Subcutaneous abdominal adipose tissue (tissue), 5 donors: ENCODE measurements at regions not wholly inside any gene's neighbourhood (a gene's known extent, or its start where the extent isn't known, plus 50 kb on each side); places are given as distances from the start of the nearest gene placed in this dataset.

Experiments used
- H3K27ac ChIP-seq: one replicate; pipeline ENCODE4 v1.7.0; 2013; ENCODE audit warnings: low read depth, mild to moderate bottlenecking, inconsistent platforms, low read length, moderate library complexity
- H3K27me3 ChIP-seq, 5 donors: one replicate each; pipeline ENCODE4 v1.7.0; 2013; ENCODE audit warnings: low read length in 5 of 5, inconsistent platforms in 1 of 5; ENCODE audit not compliant: control insufficient read depth in 5 of 5, insufficient read depth in 4 of 5
- H3K36me3 ChIP-seq, 5 donors: one replicate each; pipeline ENCODE4 v1.7.0; 2013; ENCODE audit warnings: low read length in 5 of 5; ENCODE audit not compliant: control insufficient read depth in 5 of 5, insufficient read depth in 5 of 5
- H3K4me1 ChIP-seq, 5 donors: one replicate each; pipeline ENCODE4 v1.7.0; 2013; ENCODE audit warnings: low read length in 5 of 5, mild to moderate bottlenecking in 3 of 5, moderate library complexity in 1 of 5; ENCODE audit not compliant: control insufficient read depth in 5 of 5, insufficient read depth in 5 of 5
- H3K4me3 ChIP-seq, 5 donors: one replicate each; pipeline ENCODE4 v1.7.0; 2013; ENCODE audit warnings: low read length in 5 of 5, low read depth in 1 of 5
- H3K9ac ChIP-seq, 5 donors: one replicate each; pipeline ENCODE4 v1.7.0; 2013; ENCODE audit warnings: low read length in 5 of 5, mild to moderate bottlenecking in 4 of 5, moderate library complexity in 3 of 5
- H3K9me3 ChIP-seq, 5 donors: one replicate each; pipeline ENCODE4 v1.7.0; 2013; ENCODE audit warnings: low read length in 5 of 5; ENCODE audit not compliant: control insufficient read depth in 5 of 5
- donor health status: healthy.
- donor health status: healthy.
- donor health status: healthy.
- donor health status: healthy.
- donor health status: healthy.

GRCh38 chr14:26765301-26765700, 167.5 kb upstream of the NOVA1 start:
- peak overlapping the region; percentile 81 for H3K27ac ChIP-seq
- H3K9ac ChIP-seq = no peak overlapping the region
- H3K4me3 ChIP-seq = no peak overlapping the region
- no peaks in the 10 kb centered on the region for H3K36me3 ChIP-seq
- no peaks in the 10 kb centered on the region for H3K9me3 ChIP-seq
- H3K27me3 ChIP-seq = no peaks in the 10 kb centered on the region
- H3K4me1 ChIP-seq = peaks cover 0 to 18% (median 0%) of the 10 kb centered on the region in 5 donors

DNA sequence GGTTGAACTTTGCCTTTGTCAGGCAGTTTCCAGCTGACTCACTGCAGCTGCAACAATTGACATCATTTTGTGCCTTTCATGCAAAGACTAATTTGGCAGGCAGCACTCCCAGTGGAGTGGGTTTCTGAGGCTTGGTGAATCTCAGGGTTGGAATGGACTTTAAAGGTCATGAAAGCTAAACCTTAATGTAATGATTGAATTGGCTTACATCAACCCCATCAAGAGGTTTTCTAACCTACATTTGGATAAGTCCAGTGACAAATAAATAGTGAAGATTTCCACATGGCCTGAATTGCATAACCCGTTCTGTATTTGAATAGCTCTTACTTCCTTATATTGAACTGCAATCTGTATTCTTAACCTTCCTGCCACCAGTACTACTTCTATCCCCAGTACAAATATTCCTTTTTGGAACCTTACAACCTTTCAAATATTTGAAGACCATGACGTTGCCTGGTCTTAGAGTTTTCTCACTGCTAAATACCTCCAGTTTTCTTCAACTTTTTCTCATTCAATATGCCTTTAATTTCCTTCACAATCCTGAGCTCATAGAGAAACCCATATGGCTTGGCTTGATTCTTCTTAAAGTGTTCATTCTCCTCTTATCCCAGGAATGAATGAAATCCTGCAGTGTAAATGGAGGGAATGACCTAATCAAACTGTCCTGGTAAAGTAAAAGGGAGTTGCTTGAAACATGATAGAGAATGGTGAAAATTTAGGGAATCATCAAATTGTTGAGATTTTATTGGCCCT, 168.1 kb upstream of the NOVA1 start:
- no peaks in the 10 kb centered on the region for H3K27me3 ChIP-seq
- H3K27ac ChIP-seq = peak overlapping the region; percentile 87
- no peaks in the 10 kb centered on the region for H3K36me3 ChIP-seq
- H3K4me1 ChIP-seq = peaks cover 0 to 18% (median 0%) of the 10 kb centered on the region in 5 donors
- H3K9ac ChIP-seq = no peak overlapping the region
- no peaks in the 10 kb centered on the region for H3K9me3 ChIP-seq
- no peak overlapping the region for H3K4me3 ChIP-seq

- Histone ChIP-seq H3K4me1 (peaks cover 0 to 18% (median 0%) of the 10 kb centered on the region in 5 donors), H3K9ac (no peak overlapping the region)
Measured at GRCh38 chr14:26766726-26767125, 168.9 kb upstream of the NOVA1 start.

DNA sequence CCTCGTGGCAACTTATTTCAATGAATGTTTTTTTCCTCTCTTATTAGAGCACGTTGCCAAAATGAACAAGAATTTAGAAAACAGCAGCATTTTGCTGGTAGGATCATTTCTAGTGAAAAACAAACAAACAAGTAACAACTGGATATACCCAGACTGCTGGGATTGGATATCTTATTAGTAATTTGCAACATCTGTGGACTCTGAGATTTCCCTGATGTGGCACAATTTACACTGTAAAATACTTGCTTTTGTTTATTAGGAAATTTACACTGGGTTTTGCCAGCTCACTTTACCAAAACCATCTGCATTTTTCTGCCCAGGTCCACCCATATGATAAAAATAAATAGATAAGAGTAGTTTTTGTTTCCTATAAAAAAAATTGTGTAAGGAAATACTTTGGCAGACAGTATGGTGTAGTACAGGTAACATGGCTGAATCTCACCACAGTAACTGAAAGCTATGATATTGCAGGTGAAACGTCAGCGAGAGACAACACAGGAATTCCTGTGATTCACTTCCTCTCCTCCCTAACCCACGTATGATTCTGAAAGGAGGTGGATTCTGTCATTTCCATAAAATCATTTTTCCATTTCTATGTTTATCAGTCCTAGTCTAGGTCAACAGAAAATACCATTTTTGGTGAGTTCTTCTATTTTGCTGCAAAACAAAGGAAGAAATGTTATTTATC, 176.2 kb upstream of the NOVA1 start:
- H3K27ac ChIP-seq = no peak overlapping the region

More at GRCh38 chr14:26766726-26767125, 168.9 kb upstream of the NOVA1 start:
- no peak overlapping the region for H3K4me3 ChIP-seq
- no peaks in the 10 kb centered on the region for H3K36me3 ChIP-seq
- peak overlapping the region; percentile 87 for H3K27ac ChIP-seq
- no peaks in the 10 kb centered on the region for H3K27me3 ChIP-seq
- no peaks in the 10 kb centered on the region for H3K9me3 ChIP-seq

DNA sequence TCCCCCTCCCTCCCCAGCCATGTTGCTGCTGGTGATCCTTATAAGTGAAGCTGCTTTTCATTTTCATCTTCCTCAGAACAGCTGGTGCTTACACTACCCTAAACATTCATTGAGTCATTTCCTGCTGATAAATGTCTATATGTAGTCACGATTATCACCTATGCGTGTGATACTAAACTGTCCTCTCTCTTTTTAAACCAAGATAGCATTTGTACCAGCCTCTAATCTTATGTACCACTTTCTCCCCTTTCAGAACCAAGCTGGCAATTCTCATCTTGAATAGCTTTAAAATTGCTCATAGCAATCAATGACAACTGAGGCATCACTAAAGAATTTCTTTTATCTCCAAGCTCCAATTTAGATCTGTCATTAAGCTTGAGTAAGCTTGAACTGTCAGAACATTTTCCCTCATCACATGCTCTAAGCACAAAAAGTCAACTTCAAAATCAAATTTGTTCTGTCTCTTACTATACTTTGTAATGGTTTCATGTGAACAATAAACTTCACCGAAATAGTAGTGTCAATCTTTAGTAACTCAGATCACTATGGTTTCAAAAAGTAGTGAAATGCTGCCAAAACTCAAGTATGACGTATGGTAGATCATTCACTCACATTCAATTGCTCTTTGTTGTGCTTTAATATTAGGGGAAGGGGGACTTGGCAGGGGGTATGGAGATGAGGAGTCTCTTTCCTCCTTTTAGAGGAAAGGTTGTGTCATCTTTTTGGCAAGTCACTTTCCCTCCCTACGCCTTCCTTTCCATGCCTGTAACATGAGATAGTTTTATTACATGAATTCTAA, 178.1 kb upstream of the NOVA1 start:
- no peaks in the 10 kb centered on the region for H3K9me3 ChIP-seq
- no peaks in the 10 kb centered on the region for H3K36me3 ChIP-seq
- no peak overlapping the region for H3K9ac ChIP-seq
- peaks cover 0 to 10% (median 5%) of the 10 kb centered on the region in 5 donors for H3K4me1 ChIP-seq
- peak overlapping the region; percentile 35 for H3K27ac ChIP-seq
- H3K27me3 ChIP-seq = no peaks in the 10 kb centered on the region
- no peak overlapping the region for H3K4me3 ChIP-seq

More for the DNA sequence above, 176.2 kb upstream of the NOVA1 start:
- Histone ChIP-seq H3K4me1 (peaks cover 0 to 10% (median 5%) of the 10 kb centered on the region in 5 donors), H3K9me3 (no peaks in the 10 kb centered on the region), H3K9ac (no peak overlapping the region), H3K36me3 (no peaks in the 10 kb centered on the region), H3K4me3 (no peak overlapping the region), H3K27me3 (no peaks in the 10 kb centered on the region)

GRCh38 chr14:26791117-26791806, 193.4 kb upstream of the NOVA1 start:
- Histone ChIP-seq H3K4me1 (no peaks in the 10 kb centered on the region), H3K4me3 (no peak overlapping the region), H3K27ac (no peak overlapping the region), H3K36me3 (no peaks in the 10 kb centered on the region), H3K27me3 (no peaks in the 10 kb centered on the region), H3K9ac (no peak overlapping the region), H3K9me3 (no peaks in the 10 kb centered on the region)

DNA sequence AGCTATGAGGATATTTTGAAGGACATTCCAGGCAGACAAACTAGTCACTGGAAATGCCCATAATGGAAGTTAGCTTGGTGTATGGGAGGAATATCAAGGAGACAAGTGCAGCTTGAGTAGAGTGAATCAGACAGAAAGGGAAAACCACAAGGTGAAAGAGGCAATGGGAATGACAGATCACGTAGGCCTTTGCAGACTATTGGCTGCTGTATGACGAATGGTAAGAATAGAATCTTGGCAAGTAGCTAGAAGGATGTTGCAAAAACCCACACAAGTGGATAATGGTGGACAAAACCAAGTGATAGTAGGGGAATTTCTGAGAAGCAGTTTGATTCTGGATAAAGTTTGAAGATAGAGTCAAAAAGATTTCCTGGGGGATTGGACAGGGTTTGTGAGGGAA, 196.9 kb upstream of the NOVA1 start:
- H3K9me3 ChIP-seq = no peaks in the 10 kb centered on the region

DNA sequence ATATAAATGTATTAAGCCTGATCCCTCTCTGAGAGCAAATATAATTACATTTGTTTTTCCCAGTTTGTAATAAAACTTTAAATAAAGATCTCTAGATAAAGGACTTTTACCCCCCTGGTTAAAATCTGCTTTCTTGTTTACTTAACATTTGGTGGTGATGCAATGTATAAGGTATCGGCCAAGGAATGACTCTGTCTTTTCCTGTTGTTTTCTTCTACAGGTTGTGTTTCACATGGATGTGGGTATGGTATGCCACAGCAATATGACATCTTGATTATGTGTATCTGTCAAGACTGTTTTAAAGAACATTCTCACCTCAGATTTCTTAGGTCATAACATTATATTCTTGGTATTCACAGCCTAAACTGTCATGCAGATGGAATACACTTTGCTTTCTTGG, 210.6 kb upstream of the NOVA1 start:
- Histone ChIP-seq H3K4me1 (no peaks in the 10 kb centered on the region), H3K36me3 (no peaks in the 10 kb centered on the region), H3K9me3 (peaks cover 0 to 3% (median 0%) of the 10 kb centered on the region in 5 donors), H3K4me3 (no peak overlapping the region), H3K9ac (no peak overlapping the region), H3K27ac (no peak overlapping the region), H3K27me3 (no peaks in the 10 kb centered on the region)

More for the DNA sequence above, 196.9 kb upstream of the NOVA1 start:
- H3K36me3 ChIP-seq = no peaks in the 10 kb centered on the region
- H3K27me3 ChIP-seq = no peaks in the 10 kb centered on the region
- H3K4me1 ChIP-seq = no peaks in the 10 kb centered on the region
- H3K4me3 ChIP-seq = no peak overlapping the region
- no peak overlapping the region for H3K9ac ChIP-seq
- no peak overlapping the region for H3K27ac ChIP-seq

DNA sequence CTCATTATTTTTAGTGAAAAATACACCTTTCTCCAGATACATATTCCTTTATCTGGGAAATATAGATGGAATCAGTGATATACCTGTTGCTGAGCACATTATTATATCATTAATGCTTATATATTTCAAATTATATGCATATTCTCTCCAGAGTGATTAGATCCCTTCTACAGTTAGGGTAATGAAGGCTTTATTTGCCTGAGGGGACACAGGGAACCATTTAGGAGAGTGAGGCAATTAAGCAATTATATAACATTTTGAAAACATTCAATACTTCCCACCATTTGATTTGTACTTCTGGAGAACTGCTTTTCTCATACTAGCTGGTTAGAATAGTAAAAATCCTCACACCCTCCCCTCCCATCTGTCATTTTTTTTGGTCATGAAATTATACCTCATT, 212.8 kb upstream of the NOVA1 start:
- no peaks in the 10 kb centered on the region for H3K9me3 ChIP-seq
- no peak overlapping the region for H3K27ac ChIP-seq
- H3K36me3 ChIP-seq = no peaks in the 10 kb centered on the region
- H3K4me3 ChIP-seq = no peak overlapping the region
- no peak overlapping the region for H3K9ac ChIP-seq
- H3K4me1 ChIP-seq = no peaks in the 10 kb centered on the region
- H3K27me3 ChIP-seq = no peaks in the 10 kb centered on the region
